ENCODE measurements at regions not wholly inside any gene's neighbourhood (a gene's known extent, or its start where the extent isn't known, plus 50 kb on each side); places are given as distances from the start of the nearest gene placed in this dataset.

GRCh38 chr18:39761273-39761672, 2193.8 kb upstream of the PIK3C3 start:
- no peak overlapping the region for H3K27ac ChIP-seq
- 38% methylated on average over 1 of the region's 1 CpG for WGBS
- H3K27me3 ChIP-seq, result no peaks in the 10 kb centered on the region
- TF ChIP-seq POLR2AphosphoS5 (IDR thresholded peaks at IDR 0.05) (no peak), CTCF (IDR thresholded peaks at IDR 0.05) (no peak), EP300 (IDR thresholded peaks at IDR 0.05) (no peak)
- H3K9me3 ChIP-seq, result no peaks in the 10 kb centered on the region
- H3K4me1 ChIP-seq, result no peaks in the 10 kb centered on the region
- DNase-seq (ENCODE audit: low spot score in 2 of 2), result no peak
- no peaks in the 10 kb centered on the region for H3K36me3 ChIP-seq
- H3K4me3 ChIP-seq, result no peak overlapping the region

DNA sequence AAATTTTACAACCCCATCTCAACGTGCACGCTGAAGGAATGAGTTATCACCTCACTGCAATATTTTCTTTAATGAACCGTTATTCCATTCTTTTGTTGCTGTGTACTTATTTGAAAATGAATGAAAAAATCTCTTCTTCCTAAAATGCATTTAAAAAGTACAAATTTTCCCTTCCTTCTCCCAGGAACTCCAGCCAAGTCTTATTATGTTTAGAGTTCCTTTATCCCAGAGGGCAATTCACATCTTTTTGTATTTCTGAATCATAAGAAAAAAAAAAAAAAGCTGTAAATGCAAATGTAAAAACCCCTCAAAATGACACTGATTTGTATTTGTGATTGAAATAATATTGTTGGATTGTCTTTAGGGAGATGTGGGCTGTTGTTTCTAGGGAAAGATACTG, 2194.3 kb upstream of the CELF4 start:
- Histone ChIP-seq H3K4me1 (no peaks in the 10 kb centered on the region), H3K9me3 (no peaks in the 10 kb centered on the region), H3K4me3 (no peak overlapping the region), H3K27me3 (no peaks in the 10 kb centered on the region), H3K27ac (no peak overlapping the region), H3K36me3 (no peaks in the 10 kb centered on the region)
- DNase-seq (ENCODE audit: low spot score in 2 of 2), result no peak
- TF ChIP-seq POLR2A (IDR thresholded peaks at IDR 0.05) (no peak), EP300 (IDR thresholded peaks at IDR 0.05) (no peak), CTCF (IDR thresholded peaks at IDR 0.05) (no peak), POLR2AphosphoS5 (IDR thresholded peaks at IDR 0.05) (no peak)
- 62% methylated on average over 3 of the region's 3 CpGs for WGBS

GRCh38 chr18:39753178-39753577, 2187.6 kb upstream of the CELF4 start:
- DNase-seq (ENCODE audit: low spot score in 2 of 2), result no peak
- no peak overlapping the region for H3K4me3 ChIP-seq
- no peaks in the 10 kb centered on the region for H3K4me1 ChIP-seq
- H3K27ac ChIP-seq, result no peak overlapping the region
- no peak for TF ChIP-seq POLR2AphosphoS5 (IDR thresholded peaks at IDR 0.05)
- TF ChIP-seq EP300 (IDR thresholded peaks at IDR 0.05), result no peak
- TF ChIP-seq POLR2A (IDR thresholded peaks at IDR 0.05), result no peak
- TF ChIP-seq CTCF (IDR thresholded peaks at IDR 0.05), result no peak
- H3K27me3 ChIP-seq, result no peaks in the 10 kb centered on the region
- H3K36me3 ChIP-seq, result no peaks in the 10 kb centered on the region
- 76% methylated on average over 2 of the region's 4 CpGs for WGBS
- H3K9me3 ChIP-seq, result no peaks in the 10 kb centered on the region

DNA sequence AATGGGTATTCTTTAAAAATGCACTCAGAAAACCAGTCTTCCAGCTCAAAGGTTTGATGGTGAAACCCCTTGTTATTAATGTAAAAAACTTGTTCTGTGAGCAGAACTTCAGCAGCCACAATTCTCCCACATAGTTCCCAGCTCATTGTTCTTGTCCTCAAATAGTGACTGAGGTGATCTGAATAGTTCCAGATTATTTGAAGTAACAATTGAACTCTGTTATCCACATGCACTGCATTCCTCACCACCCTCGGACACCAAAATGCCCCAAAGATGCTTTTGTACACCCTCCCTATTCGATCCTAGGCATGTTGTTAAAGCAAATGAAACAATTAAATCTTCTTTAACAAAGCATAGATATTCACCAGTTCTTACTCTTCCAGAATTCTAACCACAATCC, 2186.8 kb upstream of the CELF4 start:
- no peak for TF ChIP-seq POLR2A (IDR thresholded peaks at IDR 0.05)
- no peak for TF ChIP-seq POLR2AphosphoS5 (IDR thresholded peaks at IDR 0.05)
- no peak for TF ChIP-seq CTCF (IDR thresholded peaks at IDR 0.05)
- no peak for TF ChIP-seq EP300 (IDR thresholded peaks at IDR 0.05)
- Histone ChIP-seq H3K36me3 (no peaks in the 10 kb centered on the region), H3K9me3 (no peaks in the 10 kb centered on the region), H3K4me1 (no peaks in the 10 kb centered on the region), H3K27me3 (no peaks in the 10 kb centered on the region), H3K27ac (no peak overlapping the region), H3K4me3 (no peak overlapping the region)
- WGBS, result 60% methylated on average over 2 of the region's 2 CpGs
- DNase-seq (ENCODE audit: low spot score in 2 of 2), result no peak

- Histone ChIP-seq H3K9me3 (no peaks in the 10 kb centered on the region), H3K36me3 (no peaks in the 10 kb centered on the region), H3K27ac (no peak overlapping the region), H3K27me3 (no peaks in the 10 kb centered on the region), H3K4me3 (no peak overlapping the region), H3K4me1 (no peaks in the 10 kb centered on the region)
- DNase-seq (ENCODE audit: low spot score in 2 of 2), result no peak
- TF ChIP-seq CTCF (IDR thresholded peaks at IDR 0.05) (no peak), EP300 (IDR thresholded peaks at IDR 0.05) (no peak), POLR2AphosphoS5 (IDR thresholded peaks at IDR 0.05) (no peak), POLR2A (IDR thresholded peaks at IDR 0.05) (no peak)
- 87% methylated on average over 4 of the region's 4 CpGs for WGBS
Measured at GRCh38 chr18:39751921-39752320, 2186.3 kb upstream of the CELF4 start.
